ENCODE measurements at regions not wholly inside any gene's neighbourhood (a gene's known extent, or its start where the extent isn't known, plus 50 kb on each side); places are given as distances from the start of the nearest gene placed in this dataset.

- DNase-seq (ENCODE audit: low read depth in 1 of 2, low spot score in 1 of 2) = no peak
- H3K4me3 ChIP-seq (replicated peaks; ENCODE audit: insufficient read depth, low read length) = no peak overlapping the region
- TF ChIP-seq SPI1 (IDR thresholded peaks at IDR 0.05; ENCODE audit: borderline replicate concordance, low read depth) (no peak), POLR2AphosphoS5 (IDR thresholded peaks at IDR 0.05; ENCODE audit: low read depth) (no peak), CTCF (IDR thresholded peaks at IDR 0.05; ENCODE audit: insufficient read depth, low read length) (no peak), REST (IDR thresholded peaks at IDR 0.05; ENCODE audit: insufficient replicate concordance, low read depth) (no peak), GABPA (IDR thresholded peaks at IDR 0.05; ENCODE audit: low read depth) (no peak)
- no peaks in the 10 kb centered on the region for H3K27me3 ChIP-seq (ENCODE audit: insufficient read depth, poor library complexity, severe bottlenecking)
- H3K27ac ChIP-seq (replicated peaks) = no peak overlapping the region
These were observed 303.6 kb downstream of the PCDH10 start for GRCh38 chr4:133452678-133453077.

- H3K4me3 ChIP-seq (replicated peaks; ENCODE audit: insufficient read depth, low read length) = no peak overlapping the region
- no peak overlapping the region for H3K27ac ChIP-seq (replicated peaks)
- no peaks in the 10 kb centered on the region for H3K27me3 ChIP-seq (ENCODE audit: insufficient read depth, poor library complexity, severe bottlenecking)
These were observed 301.7 kb downstream of the PCDH10 start for GRCh38 chr4:133450813-133451212.

GRCh38 chr4:133440404-133440803 is 291.3 kb downstream of the PCDH10 start:
- no peak for DNase-seq (ENCODE audit: low read depth in 1 of 2, low spot score in 1 of 2)
- no peak for TF ChIP-seq CTCF (IDR thresholded peaks at IDR 0.05; ENCODE audit: insufficient read depth, low read length)
- TF ChIP-seq GABPA (IDR thresholded peaks at IDR 0.05; ENCODE audit: low read depth) = no peak
- TF ChIP-seq REST (IDR thresholded peaks at IDR 0.05; ENCODE audit: insufficient replicate concordance, low read depth) = no peak
- TF ChIP-seq POLR2AphosphoS5 (IDR thresholded peaks at IDR 0.05; ENCODE audit: low read depth) = no peak
- no peak for TF ChIP-seq SPI1 (IDR thresholded peaks at IDR 0.05; ENCODE audit: borderline replicate concordance, low read depth)
- Histone ChIP-seq H3K27me3 (ENCODE audit: insufficient read depth, poor library complexity, severe bottlenecking) (no peaks in the 10 kb centered on the region), H3K4me3 (replicated peaks; ENCODE audit: insufficient read depth, low read length) (no peak overlapping the region), H3K27ac (replicated peaks) (no peak overlapping the region)

More at GRCh38 chr4:133450813-133451212, 301.7 kb downstream of the PCDH10 start:
- no peak for TF ChIP-seq CTCF (IDR thresholded peaks at IDR 0.05; ENCODE audit: insufficient read depth, low read length)
- no peak for TF ChIP-seq SPI1 (IDR thresholded peaks at IDR 0.05; ENCODE audit: borderline replicate concordance, low read depth)
- no peak for TF ChIP-seq GABPA (IDR thresholded peaks at IDR 0.05; ENCODE audit: low read depth)
- no peak for TF ChIP-seq REST (IDR thresholded peaks at IDR 0.05; ENCODE audit: insufficient replicate concordance, low read depth)
- TF ChIP-seq POLR2AphosphoS5 (IDR thresholded peaks at IDR 0.05; ENCODE audit: low read depth) = no peak
- DNase-seq (ENCODE audit: low read depth in 1 of 2, low spot score in 1 of 2) = no peak
